Glutamatergic neuron (in vitro differentiated cells): ENCODE measurements at regions not wholly inside any gene's neighbourhood (a gene's known extent, or its start where the extent isn't known, plus 50 kb on each side); places are given as distances from the start of the nearest gene placed in this dataset.

Source experiments
- DNase-seq: peaks from one replicate; pipeline ENCODE4 v3.0.0; 2022
- H3K27ac Mint-ChIP-seq: one replicate; pipeline ENCODE4 v1.8.0; 2020; ENCODE audit warnings: mild to moderate bottlenecking, mixed read lengths, inconsistent platforms; ENCODE audit not compliant: unreplicated experiment
- H3K27me3 Mint-ChIP-seq: one replicate; pipeline ENCODE4 v1.8.0; 2020; ENCODE audit warnings: mild to moderate bottlenecking, moderate library complexity, mixed read lengths, inconsistent platforms; ENCODE audit not compliant: unreplicated experiment
- H3K36me3 Mint-ChIP-seq: one replicate; pipeline ENCODE4 v1.8.0; 2020; ENCODE audit warnings: mild to moderate bottlenecking, mixed read lengths, inconsistent platforms; ENCODE audit not compliant: unreplicated experiment
- H3K4me1 Mint-ChIP-seq: one replicate; pipeline ENCODE4 v1.8.0; 2020; ENCODE audit warnings: mild to moderate bottlenecking, low read depth, mixed read lengths, inconsistent platforms; ENCODE audit not compliant: unreplicated experiment
- H3K4me3 Mint-ChIP-seq: one replicate; pipeline ENCODE4 v1.8.0; 2020; ENCODE audit warnings: mild to moderate bottlenecking, mixed read lengths, inconsistent platforms; ENCODE audit not compliant: unreplicated experiment
- H3K9me3 Mint-ChIP-seq: one replicate; pipeline ENCODE4 v1.8.0; 2020; ENCODE audit warnings: mild to moderate bottlenecking, moderate library complexity, mixed read lengths, inconsistent platforms; ENCODE audit not compliant: unreplicated experiment
- TF ChIP-seq, protein P1 (sequence below): fragments of 200-600 bp; sonication (generic); IDR thresholded peaks from one replicate; pipeline ENCODE4 v1.5.0; 2021; ENCODE audit not compliant: partially characterized antibody, unreplicated experiment

DNA sequence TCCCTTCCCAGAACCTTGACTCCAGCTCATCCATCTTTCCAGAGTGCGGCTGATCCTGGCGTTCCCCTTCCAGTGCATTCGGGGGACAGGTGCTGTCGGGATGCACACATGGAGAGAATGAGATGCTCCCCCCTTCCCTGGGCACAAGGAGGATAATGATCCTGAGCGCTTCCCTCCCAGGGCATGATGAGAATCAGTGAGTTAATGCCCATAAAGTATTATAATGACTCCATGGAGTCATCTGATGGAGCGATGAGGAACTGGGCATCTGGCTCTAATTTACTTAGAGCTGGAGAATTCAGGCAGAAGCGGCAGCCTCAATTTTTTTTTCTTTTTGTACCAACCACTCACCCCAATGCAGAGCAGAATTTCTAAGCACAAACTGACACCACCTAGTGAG is 79.6 kb upstream of the SKOR2 start:
- H3K4me3 Mint-ChIP-seq: no peak overlapping the region
- H3K27me3 Mint-ChIP-seq: peaks cover 2% of the 10 kb centered on the region
- TF ChIP-seq, protein P1, sequence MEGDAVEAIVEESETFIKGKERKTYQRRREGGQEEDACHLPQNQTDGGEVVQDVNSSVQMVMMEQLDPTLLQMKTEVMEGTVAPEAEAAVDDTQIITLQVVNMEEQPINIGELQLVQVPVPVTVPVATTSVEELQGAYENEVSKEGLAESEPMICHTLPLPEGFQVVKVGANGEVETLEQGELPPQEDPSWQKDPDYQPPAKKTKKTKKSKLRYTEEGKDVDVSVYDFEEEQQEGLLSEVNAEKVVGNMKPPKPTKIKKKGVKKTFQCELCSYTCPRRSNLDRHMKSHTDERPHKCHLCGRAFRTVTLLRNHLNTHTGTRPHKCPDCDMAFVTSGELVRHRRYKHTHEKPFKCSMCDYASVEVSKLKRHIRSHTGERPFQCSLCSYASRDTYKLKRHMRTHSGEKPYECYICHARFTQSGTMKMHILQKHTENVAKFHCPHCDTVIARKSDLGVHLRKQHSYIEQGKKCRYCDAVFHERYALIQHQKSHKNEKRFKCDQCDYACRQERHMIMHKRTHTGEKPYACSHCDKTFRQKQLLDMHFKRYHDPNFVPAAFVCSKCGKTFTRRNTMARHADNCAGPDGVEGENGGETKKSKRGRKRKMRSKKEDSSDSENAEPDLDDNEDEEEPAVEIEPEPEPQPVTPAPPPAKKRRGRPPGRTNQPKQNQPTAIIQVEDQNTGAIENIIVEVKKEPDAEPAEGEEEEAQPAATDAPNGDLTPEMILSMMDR: no peak
- no peaks in the 10 kb centered on the region for H3K36me3 Mint-ChIP-seq
- DNase-seq: no peak
- H3K4me1 Mint-ChIP-seq: no peaks in the 10 kb centered on the region
- no peaks in the 10 kb centered on the region for H3K9me3 Mint-ChIP-seq
- H3K27ac Mint-ChIP-seq: no peak overlapping the region

DNA sequence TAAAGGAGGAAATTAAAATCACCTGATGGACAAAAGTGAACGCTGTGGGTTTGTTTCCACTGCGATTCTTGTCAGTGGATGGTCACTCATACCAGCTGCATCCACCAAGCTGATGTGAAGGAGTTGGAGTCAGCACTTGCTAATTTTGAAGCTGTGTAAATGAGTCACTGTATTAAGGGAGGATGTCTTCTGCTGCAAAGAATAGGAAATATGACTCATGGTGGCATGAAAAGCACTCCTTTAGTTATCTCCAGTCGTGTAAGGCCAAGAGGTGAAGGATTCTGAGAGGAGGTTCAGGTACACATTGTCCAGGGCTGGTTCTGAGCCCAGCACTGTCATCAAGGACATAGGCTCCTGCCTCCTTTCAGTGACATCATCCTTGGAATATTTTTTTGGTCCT is 71.7 kb upstream of the SKOR2 start:
- Mint-ChIP-seq H3K27ac (no peak overlapping the region), H3K9me3 (no peaks in the 10 kb centered on the region), H3K4me1 (no peaks in the 10 kb centered on the region), H3K36me3 (no peaks in the 10 kb centered on the region), H3K27me3 (peaks cover 4% of the 10 kb centered on the region), H3K4me3 (no peak overlapping the region)
- TF ChIP-seq, protein P1: no peak
- DNase-seq: no peak

DNA sequence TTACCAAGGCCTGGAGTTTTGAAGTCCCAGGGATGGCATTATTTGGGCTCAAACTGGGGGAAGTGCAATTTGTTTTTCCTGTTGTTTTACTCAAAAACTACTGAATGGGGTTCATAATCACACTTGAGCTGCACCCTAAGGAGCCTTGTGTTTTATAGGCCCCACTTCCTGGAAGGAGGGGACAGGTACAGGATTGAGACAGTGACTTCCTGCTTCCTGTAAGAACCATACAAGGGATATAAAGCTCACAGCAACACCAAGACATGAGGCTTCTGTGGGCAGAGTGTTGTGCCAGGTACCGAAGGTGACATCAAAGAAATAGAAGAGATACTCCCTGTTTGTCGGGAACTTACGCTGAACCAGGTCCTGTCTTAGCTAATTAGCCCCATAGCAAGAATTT is 70.4 kb upstream of the SKOR2 start:
- H3K4me3 Mint-ChIP-seq: no peak overlapping the region
- H3K4me1 Mint-ChIP-seq: no peaks in the 10 kb centered on the region
- H3K9me3 Mint-ChIP-seq: peaks cover 1% of the 10 kb centered on the region
- TF ChIP-seq, protein P1: no peak
- peaks cover 5% of the 10 kb centered on the region for H3K27me3 Mint-ChIP-seq
- DNase-seq: no peak
- H3K27ac Mint-ChIP-seq: no peak overlapping the region
- H3K36me3 Mint-ChIP-seq: no peaks in the 10 kb centered on the region

GRCh38 chr18:47317824-47318508 is 66.5 kb upstream of the SKOR2 start:
- Mint-ChIP-seq H3K9me3 (peaks cover 1% of the 10 kb centered on the region), H3K4me1 (no peaks in the 10 kb centered on the region), H3K27ac (no peak overlapping the region), H3K4me3 (no peak overlapping the region), H3K27me3 (peaks cover 5% of the 10 kb centered on the region), H3K36me3 (no peaks in the 10 kb centered on the region)
- DNase-seq: no peak
- TF ChIP-seq, protein P1: no peak

- H3K36me3 Mint-ChIP-seq: no peaks in the 10 kb centered on the region
- peaks cover 1% of the 10 kb centered on the region for H3K9me3 Mint-ChIP-seq
- DNase-seq: no peak
- H3K4me3 Mint-ChIP-seq: no peak overlapping the region
- H3K4me1 Mint-ChIP-seq: no peaks in the 10 kb centered on the region
- H3K27me3 Mint-ChIP-seq: peaks cover 5% of the 10 kb centered on the region
- H3K27ac Mint-ChIP-seq: no peak overlapping the region
- TF ChIP-seq, protein P1: no peak
These were observed 65.5 kb upstream of the SKOR2 start for GRCh38 chr18:47316924-47317323.
